GM12891 (cell line): ENCODE measurements at regions not wholly inside any gene's neighbourhood (a gene's known extent, or its start where the extent isn't known, plus 50 kb on each side); places are given as distances from the start of the nearest gene placed in this dataset.

Experiments used
- POLR2A ChIP-seq: IDR thresholded peaks from 2 replicates; pipeline ENCODE4 v1.6.1; 2011; ENCODE audit warnings: low read depth, low read length, control low read depth
- POLR2AphosphoS5 ChIP-seq: IDR thresholded peaks from 2 replicates; pipeline ENCODE4 v1.6.1; 2011; ENCODE audit warnings: low read depth, low read length, control low read depth
- SPI1 ChIP-seq: IDR thresholded peaks from 2 replicates; pipeline ENCODE4 v1.6.1; 2011; ENCODE audit warnings: low read depth, low read length, control low read depth
- TAF1 ChIP-seq: IDR thresholded peaks from 2 replicates; pipeline ENCODE4 v1.6.1; 2011; ENCODE audit warnings: low read depth, low read length, control low read depth

- TF ChIP-seq POLR2A (no peak), POLR2AphosphoS5 (no peak), TAF1 (no peak), SPI1 (no peak)
Measured at GRCh38 chr17:15885770-15886169, 59.2 kb upstream of the ADORA2B start.
